Peyer's patch (tissue), 4 donors: ENCODE measurements at regions not wholly inside any gene's neighbourhood (a gene's known extent, or its start where the extent isn't known, plus 50 kb on each side); places are given as distances from the start of the nearest gene placed in this dataset.

Experiments used
- DNase-seq, 3 donors: peaks; one replicate each; pipeline ENCODE4 v3.0.0-alpha.2; 2017 to 2019
- H3K27ac ChIP-seq, 4 donors: fragments of 200-600 bp; sonication (generic); one replicate each; pipeline ENCODE4 v1.5.1; 2016 to 2019
- H3K27me3 ChIP-seq, 2 donors: fragments of 200-600 bp; sonication (generic); one replicate each; pipeline ENCODE4 v1.5.1; 2019
- H3K36me3 ChIP-seq, 3 donors: fragments of 200-600 bp; sonication (generic); one replicate each; pipeline ENCODE4 v1.5.1; 2016 to 2019
- H3K4me1 ChIP-seq, 4 donors: fragments of 200-600 bp; sonication (generic); one replicate each; pipeline ENCODE4 v1.5.1; 2016 to 2019
- H3K4me3 ChIP-seq, 4 donors: fragments of 200-600 bp; sonication (generic); 1 replicate in 3 of 4; 2 replicates in 1 of 4; pipeline ENCODE4 v1.5.1; 2016 to 2019; ENCODE audit warnings: mild to moderate bottlenecking in 1 of 4
- H3K9me3 ChIP-seq, 4 donors: fragments of 200-600 bp; sonication (generic); one replicate each; pipeline ENCODE4 v1.5.1; 2016 to 2019; ENCODE audit warnings: mild to moderate bottlenecking in 1 of 4
- CTCF ChIP-seq, 6 experiments: fragments of 450-650 bp in 4 of 6; fragments of 200-600 bp in 2 of 6; sonication (generic) in 1 of 6; IDR thresholded peaks; one replicate each; pipeline ENCODE4 v1.5.1; 2017 to 2019; ENCODE audit warnings: antibody characterized with exemption in 6 of 6, mild to moderate bottlenecking in 3 of 6, moderate library complexity in 1 of 6
- POLR2A ChIP-seq, 2 donors: fragments of 450-650 bp; IDR thresholded peaks; one replicate each; pipeline ENCODE4 v1.5.1; 2017; ENCODE audit warnings: antibody characterized with exemption in 2 of 2, mild to moderate bottlenecking in 2 of 2, moderate library complexity in 2 of 2

GRCh38 chr4:162622664-162623063 is 458.9 kb upstream of the FSTL5 start:
- H3K4me1 ChIP-seq: no peaks in the 10 kb centered on the region
- no peaks in the 10 kb centered on the region for H3K27me3 ChIP-seq
- H3K4me3 ChIP-seq: no peak overlapping the region
- no peaks in the 10 kb centered on the region for H3K9me3 ChIP-seq
- H3K27ac ChIP-seq: no peak overlapping the region
- H3K36me3 ChIP-seq: no peaks in the 10 kb centered on the region
- DNase-seq: no peak
- TF ChIP-seq CTCF (IDR thresholded peaks at IDR 0.05): no peak
- TF ChIP-seq POLR2A (IDR thresholded peaks at IDR 0.05): no peak

- no peak for DNase-seq
- no peaks in the 10 kb centered on the region for H3K27me3 ChIP-seq
- H3K4me3 ChIP-seq: no peak overlapping the region
- no peak overlapping the region for H3K27ac ChIP-seq
- TF ChIP-seq POLR2A (IDR thresholded peaks at IDR 0.05): no peak
- no peak for TF ChIP-seq CTCF (IDR thresholded peaks at IDR 0.05)
- no peaks in the 10 kb centered on the region for H3K4me1 ChIP-seq
- no peaks in the 10 kb centered on the region for H3K36me3 ChIP-seq
- H3K9me3 ChIP-seq: no peaks in the 10 kb centered on the region
These were observed 446.3 kb upstream of the FSTL5 start for GRCh38 chr4:162610116-162610515.

DNA sequence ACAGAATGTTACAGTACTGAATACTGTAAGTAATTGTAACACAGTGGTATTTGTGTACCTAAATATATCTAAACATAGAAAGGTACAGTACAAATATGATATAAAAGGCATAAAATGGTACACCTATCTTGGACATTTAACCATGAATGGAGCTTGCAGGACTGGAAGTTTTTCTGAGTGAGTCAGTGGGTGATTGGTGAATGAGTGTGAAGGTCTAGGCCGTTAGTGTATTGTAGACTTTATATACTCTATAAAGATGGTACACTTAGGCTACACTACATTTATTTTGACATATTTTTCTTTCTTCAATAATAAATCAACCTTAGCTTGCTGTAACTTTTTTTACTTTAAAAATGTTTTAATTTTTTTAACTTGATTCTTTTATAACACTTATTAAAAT is 422.5 kb upstream of the FSTL5 start:
- no peaks in the 10 kb centered on the region for H3K4me1 ChIP-seq
- no peak overlapping the region for H3K4me3 ChIP-seq
- no peak overlapping the region for H3K27ac ChIP-seq
- no peaks in the 10 kb centered on the region for H3K9me3 ChIP-seq
- TF ChIP-seq CTCF (IDR thresholded peaks at IDR 0.05) (no peak), POLR2A (IDR thresholded peaks at IDR 0.05) (no peak)
- H3K27me3 ChIP-seq: no peaks in the 10 kb centered on the region
- DNase-seq: no peak
- H3K36me3 ChIP-seq: no peaks in the 10 kb centered on the region

GRCh38 chr4:162582180-162582579 is 418.4 kb upstream of the FSTL5 start:
- TF ChIP-seq CTCF (IDR thresholded peaks at IDR 0.05) (no peak), POLR2A (IDR thresholded peaks at IDR 0.05) (no peak)
- DNase-seq: no peak
- Histone ChIP-seq H3K27ac (no peak overlapping the region), H3K36me3 (no peaks in the 10 kb centered on the region), H3K9me3 (no peaks in the 10 kb centered on the region), H3K27me3 (no peaks in the 10 kb centered on the region), H3K4me3 (no peak overlapping the region), H3K4me1 (no peaks in the 10 kb centered on the region)

DNA sequence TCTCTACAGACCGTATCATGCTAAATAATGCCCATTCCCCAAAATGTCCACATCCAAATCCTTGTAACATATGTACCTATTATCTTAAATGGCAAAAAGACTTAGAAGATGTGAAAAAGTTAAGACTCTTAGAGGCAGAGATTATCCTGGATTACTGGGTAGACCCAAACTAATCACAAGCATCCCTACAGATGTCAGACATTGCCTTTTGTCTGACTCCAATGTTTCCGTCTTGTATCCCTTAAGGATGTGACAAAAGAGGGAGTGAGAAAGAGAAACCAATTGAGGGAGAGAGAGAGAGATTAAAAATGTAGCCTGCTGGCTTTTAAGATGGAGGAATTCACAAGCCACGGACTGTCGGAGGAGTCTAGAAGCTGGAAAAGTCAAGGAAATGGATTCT is 401.9 kb upstream of the FSTL5 start:
- Histone ChIP-seq H3K27ac (no peak overlapping the region), H3K36me3 (no peaks in the 10 kb centered on the region), H3K27me3 (no peaks in the 10 kb centered on the region), H3K4me1 (no peaks in the 10 kb centered on the region), H3K9me3 (no peaks in the 10 kb centered on the region), H3K4me3 (no peak overlapping the region)
- no peak for DNase-seq
- no peak for TF ChIP-seq CTCF (IDR thresholded peaks at IDR 0.05)
- TF ChIP-seq POLR2A (IDR thresholded peaks at IDR 0.05): no peak

GRCh38 chr4:162560073-162560472 is 396.3 kb upstream of the FSTL5 start:
- H3K27me3 ChIP-seq: no peaks in the 10 kb centered on the region
- H3K27ac ChIP-seq: no peak overlapping the region
- no peaks in the 10 kb centered on the region for H3K9me3 ChIP-seq
- no peak overlapping the region for H3K4me3 ChIP-seq
- H3K36me3 ChIP-seq: no peaks in the 10 kb centered on the region
- TF ChIP-seq POLR2A (IDR thresholded peaks at IDR 0.05): no peak
- TF ChIP-seq CTCF (IDR thresholded peaks at IDR 0.05): no peak
- H3K4me1 ChIP-seq: no peaks in the 10 kb centered on the region
- DNase-seq: no peak
